GM19452 (cell line): ENCODE measurements at regions not wholly inside any gene's neighbourhood (a gene's known extent, or its start where the extent isn't known, plus 50 kb on each side); places are given as distances from the start of the nearest gene placed in this dataset.
"Not testable (repeated sequence)": the region's sequence is repeated elsewhere in the genome, so short reads cannot be mapped to it uniquely, and the experiment has no call there.

Source experiments
- ATAC-seq: cut with Tn5 transposase; IDR thresholded peaks from one replicate; pipeline ENCODE4 v1.9.1; 2021; ENCODE audit not compliant: unreplicated experiment

DNA sequence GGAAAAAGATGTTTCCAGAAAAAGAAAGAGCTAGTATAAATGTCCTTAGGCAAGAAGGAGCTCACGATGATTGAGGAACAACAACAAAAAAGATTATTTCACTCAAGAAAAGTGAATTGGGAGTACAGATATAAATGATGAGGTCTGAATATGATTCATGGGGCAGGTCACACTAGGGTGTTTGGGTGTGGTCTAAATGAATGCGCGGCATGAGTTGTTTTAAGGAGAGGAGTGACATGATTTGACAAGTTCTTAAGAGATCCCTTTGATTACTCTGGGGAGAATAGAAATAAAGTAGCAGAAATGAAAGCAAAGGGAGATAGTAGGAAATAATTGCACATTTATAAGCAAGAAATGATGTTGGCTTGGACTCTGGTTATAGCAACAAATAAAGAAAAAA lies 59.3 kb downstream of the NUTM2D start:
- ATAC-seq = not testable (repeated sequence)

DNA sequence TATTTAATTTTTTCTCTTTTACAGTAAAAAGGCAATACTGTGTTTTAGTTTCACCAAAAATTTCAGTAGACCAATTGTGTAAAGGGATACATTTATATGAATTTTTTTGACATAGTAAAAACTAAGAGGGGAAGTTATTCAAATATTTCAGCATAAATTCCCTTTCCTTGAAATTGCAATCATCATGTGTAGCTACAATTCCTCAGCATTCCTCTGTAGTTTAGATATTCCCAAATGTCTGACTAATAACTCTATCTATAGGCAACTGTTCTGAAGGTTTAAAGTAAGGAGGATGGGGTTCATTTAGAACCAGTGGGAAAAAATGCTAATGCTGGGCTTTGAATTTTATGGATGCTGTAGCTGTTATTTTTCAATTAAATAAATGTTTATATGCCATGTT lies 65.1 kb downstream of the NUTM2D start:
- ATAC-seq = not testable (repeated sequence)

GRCh38 chr10:87424697-87425373 lies 67.3 kb downstream of the NUTM2D start:
- ATAC-seq = not testable (repeated sequence)

- ATAC-seq = not testable (repeated sequence)
Observed at GRCh38 chr10:87433836-87434235, 70.9 kb upstream of the MINPP1 start.

DNA sequence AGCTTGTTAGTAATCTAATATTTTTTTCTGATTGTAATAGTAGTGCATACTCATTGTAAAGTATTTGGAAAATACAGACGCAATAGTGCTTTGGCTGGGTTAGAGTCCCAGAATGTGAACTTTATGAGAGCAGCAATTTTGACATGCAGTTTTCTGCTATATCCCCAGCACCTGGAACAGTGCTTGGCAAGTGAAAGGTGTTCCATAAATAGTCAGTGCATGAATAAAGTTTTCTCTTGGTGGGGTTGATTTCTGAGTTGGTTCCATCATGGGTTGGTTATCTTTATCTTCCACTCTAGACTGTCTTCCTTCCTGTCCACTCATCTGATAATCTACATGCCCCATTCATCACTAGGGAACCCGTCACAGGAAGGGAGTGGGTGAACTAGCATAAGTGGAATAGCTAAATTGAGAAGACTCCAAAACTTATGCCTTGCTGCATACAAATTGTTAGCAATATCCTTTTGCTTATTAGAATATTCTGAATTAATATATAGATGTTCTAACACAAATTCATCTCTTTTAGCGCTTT lies 69.3 kb upstream of the MINPP1 start:
- not testable (repeated sequence) for ATAC-seq

- ATAC-seq = peak; percentile 69
Observed at GRCh38 chr10:87436104-87436503, 68.6 kb upstream of the MINPP1 start.

- not testable (repeated sequence) for ATAC-seq
Observed at GRCh38 chr10:87437450-87437849, 67.2 kb upstream of the MINPP1 start.
